CD4-positive, alpha-beta T cell treated with Interleukin-15 for 4 hours (primary cell): ENCODE measurements at regions not wholly inside any gene's neighbourhood (a gene's known extent, or its start where the extent isn't known, plus 50 kb on each side); places are given as distances from the start of the nearest gene placed in this dataset.

Experiments
- DNase-seq: peaks from one replicate; pipeline ENCODE4 v3.0.0-alpha.2; 2020; ENCODE audit warnings: low spot score

DNA sequence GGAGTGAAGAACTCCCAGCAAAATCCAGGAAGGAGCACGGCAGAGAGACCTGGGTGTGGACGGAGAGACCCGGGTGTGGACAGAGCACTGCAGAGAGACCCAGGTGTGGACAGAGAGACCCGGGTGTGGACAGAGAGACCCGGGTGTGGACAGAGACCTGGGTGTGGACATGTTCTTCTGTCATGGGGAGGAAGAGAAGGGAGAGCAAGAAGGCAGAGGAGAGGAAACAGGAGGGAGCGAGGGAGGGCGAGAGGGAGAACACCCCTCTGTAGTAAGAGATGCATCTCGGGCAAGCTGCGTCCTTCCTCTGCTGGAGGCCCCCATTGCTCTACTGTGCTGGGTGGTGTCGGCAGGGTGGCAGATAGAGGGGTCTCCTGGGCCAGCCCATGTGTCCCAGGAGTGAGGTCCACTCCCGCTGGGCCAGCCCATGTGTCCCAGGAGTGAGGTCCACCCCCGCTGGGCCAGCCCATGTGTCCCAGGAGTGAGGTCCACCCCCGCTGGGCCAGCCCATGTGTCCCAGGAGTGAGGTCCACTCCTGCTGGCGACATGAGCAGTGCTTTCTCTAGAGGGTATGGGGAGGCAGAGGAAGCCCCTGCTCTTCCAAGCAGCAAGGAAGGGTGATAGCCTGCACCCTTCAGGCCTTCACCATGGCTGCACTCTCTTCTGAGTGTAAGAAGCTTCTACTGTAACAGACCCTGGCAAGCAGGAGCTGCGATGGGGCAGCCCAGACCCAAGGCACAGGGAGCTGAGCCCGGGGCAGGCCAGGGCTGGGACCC, 934.2 kb downstream of the BRD1 start:
- DNase-seq, result no peak

GRCh38 chr22:48892578-48893287, 934.9 kb downstream of the BRD1 start:
- no peak for DNase-seq

GRCh38 chr22:48891688-48892577, 935.7 kb downstream of the BRD1 start:
- DNase-seq, result no peak

GRCh38 chr22:48890693-48891554, 936.7 kb downstream of the BRD1 start:
- DNase-seq, result no peak

DNA sequence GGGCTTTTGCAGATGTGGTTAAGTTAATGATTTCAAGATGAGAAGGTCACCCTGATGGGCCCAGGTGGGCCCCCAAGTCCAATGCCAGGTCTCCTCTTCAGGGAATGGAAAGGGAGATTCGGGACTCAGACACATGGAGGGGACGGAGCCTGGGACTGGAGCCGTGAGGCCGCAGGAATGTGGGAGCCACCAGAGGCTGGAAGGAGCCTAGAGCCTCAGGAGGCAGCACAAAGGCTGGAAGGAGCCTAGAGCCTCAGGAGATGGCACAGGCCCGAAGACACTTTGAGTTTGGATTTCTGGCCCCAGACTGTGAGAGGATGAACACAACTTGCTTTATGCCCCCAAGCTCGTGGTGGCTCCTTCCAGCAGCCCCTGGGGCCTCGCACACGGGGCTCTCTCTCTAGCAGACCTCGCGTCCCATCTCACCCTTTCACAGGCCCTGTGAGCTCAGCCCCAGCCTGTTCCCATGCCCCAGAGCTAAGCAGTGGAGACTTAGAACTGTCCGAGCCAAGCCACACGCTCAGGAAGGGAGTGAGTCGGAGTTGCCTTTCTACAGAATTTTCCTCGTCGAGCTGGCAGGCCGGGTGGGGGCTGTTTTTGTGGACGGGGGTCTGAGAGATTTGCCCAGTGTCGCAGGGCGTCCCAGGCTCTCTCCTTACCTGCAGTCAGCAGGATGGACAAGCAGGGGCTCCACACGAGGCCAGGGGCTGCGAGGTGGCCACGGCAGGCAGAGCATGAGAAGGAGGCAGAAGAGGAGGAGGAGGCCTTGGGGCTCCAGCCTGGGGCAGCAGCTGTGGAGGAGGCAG, 937.6 kb downstream of the BRD1 start:
- no peak for DNase-seq

- no peak for DNase-seq
Observed at GRCh38 chr22:48889209-48889830, 938.4 kb downstream of the BRD1 start.

DNA sequence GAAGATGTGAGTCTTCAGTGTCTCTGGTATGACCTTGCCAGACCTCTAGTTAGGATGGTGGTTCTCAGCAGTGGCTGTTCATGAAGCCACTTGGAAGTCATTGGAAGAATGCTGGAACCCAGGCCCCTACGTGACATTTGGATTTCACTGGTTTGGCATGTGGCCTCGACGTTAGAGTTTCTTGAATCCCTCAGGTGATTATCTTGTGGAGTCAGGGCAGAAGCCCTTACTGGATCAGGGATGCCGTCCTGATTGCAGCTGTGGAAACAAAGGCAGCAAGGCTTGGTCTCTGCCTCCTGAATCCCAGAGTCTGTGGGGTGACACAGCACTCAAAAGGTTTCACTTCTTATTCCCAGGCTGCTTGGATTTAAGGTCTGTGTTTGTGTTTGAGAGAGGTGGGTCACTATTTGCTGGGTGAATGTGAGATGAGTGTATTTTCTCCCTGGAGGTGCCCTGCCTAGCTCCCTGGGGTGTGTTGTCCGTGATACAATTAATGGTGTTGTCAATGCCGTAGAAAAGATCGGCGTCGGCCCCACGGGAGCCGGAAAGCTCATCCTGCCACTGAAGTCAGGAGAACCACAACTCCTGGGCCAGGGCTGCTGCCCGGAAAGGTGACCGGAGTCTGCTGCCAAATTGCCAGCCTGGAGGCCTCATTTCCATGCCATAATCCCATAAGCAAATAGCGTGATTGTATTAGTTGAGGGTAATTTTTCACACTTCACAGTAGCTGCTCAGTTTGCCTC, 939.0 kb downstream of the BRD1 start:
- DNase-seq, result no peak

DNA sequence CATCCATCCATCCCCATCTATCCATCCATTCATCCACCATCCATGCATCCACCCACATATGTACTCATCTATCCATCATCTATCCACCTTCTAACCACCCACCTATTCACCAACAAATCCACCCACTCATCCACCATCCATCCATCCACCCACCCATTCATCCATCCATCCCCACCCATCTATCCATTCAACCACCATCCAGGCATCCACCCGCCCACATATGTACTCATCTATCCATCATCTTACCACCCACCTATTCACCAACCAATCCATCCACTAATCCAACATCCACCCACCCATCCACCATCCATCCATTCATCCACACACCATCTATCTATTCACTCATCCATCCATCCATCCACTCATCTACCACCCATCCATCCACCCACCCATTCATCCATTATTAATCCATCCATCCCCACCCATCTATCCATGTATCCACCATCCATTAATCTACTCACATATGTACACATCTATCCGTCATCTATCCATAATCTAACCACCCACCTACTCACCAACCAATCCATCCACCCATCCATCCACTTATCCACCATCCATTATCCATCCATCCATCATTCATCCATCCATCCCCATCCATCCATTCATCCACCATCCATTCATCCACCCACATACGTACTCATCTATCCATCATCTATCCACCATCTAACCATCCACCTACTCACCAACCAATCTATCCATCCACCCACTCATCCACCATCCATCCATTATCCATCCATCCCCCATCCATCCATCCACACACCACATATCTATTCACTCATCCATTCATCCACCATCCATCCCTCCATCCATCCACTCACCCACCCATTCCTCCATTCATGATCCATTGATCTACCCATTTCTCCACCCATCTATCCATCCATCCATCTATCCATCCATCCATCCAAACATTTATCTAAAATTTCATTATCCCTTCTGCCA, 940.0 kb downstream of the BRD1 start:
- no peak for DNase-seq

GRCh38 chr22:48886604-48887393, 940.9 kb downstream of the BRD1 start:
- no peak for DNase-seq

DNA sequence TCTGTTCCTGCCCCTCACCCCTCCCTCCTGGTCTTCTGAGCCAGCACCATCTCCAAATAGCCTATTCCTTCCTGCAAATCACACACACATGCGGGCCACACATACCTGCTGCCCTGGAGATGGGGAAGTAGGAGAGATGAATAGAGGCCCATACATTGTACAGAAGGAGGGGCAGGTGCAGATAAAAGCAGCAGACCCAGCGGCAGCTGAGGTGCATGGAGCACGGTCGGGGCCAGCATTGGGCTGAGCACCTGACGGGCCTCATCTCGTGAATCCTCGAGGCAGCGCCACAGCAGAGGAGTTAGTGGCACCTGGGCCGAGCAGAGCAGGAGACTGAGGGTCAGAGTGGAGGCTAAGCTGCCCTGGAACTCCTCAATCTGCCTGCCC, 941.8 kb downstream of the BRD1 start:
- DNase-seq, result no peak

DNA sequence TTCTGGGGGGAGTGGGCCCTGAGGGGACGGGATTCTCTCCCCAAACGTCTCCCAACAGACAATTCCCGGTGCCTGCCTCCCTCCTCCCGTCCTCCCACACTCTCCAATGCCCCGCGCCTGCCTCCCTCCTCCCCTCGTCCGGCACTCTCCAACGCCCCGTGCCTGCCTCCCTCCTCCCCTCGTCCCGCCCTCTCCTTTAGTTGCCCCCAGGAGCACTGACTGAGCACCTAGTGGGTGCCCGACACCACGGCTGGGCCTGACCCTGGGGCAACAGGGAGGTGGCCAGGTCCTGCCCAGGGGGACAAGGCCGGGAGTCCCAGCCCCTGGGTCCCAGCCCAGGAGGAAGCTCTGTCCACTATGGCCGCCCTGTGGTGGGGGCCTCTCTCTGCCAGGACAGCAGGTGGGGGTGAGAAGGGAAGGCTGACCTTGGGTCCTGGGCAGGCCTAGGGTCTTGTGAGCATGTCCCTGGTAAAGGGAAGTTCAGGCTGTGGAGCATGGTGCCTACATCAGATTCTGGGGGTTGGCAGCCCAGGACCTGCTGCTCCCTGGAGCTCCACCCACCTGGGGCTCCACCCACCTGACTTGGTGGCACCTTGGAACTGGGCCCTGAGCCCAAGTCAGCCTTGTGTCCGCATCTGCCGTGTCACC, 942.3 kb downstream of the BRD1 start:
- DNase-seq, result no peak

DNA sequence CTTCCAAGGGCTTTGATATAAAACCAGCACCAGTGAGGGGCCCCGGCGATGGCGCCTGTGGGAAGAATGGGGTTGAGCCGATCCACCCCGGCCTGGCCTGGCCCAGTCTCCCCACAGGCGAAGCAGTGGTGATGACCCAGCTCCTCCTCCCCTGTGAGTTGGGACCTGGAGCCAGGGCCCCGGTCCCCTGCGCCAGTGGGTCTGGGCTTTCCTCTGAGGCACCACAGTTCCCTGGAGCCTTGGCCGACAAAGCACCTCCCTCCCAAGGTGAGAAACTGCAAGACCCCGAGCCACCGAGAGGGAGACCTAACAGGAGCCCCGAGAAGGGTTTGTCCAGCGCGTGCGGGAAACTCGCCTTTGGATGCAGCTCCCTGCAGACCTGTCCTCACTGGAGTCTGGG, 942.9 kb downstream of the BRD1 start:
- no peak for DNase-seq

GRCh38 chr22:48884324-48884723, 943.3 kb downstream of the BRD1 start:
- no peak for DNase-seq

DNA sequence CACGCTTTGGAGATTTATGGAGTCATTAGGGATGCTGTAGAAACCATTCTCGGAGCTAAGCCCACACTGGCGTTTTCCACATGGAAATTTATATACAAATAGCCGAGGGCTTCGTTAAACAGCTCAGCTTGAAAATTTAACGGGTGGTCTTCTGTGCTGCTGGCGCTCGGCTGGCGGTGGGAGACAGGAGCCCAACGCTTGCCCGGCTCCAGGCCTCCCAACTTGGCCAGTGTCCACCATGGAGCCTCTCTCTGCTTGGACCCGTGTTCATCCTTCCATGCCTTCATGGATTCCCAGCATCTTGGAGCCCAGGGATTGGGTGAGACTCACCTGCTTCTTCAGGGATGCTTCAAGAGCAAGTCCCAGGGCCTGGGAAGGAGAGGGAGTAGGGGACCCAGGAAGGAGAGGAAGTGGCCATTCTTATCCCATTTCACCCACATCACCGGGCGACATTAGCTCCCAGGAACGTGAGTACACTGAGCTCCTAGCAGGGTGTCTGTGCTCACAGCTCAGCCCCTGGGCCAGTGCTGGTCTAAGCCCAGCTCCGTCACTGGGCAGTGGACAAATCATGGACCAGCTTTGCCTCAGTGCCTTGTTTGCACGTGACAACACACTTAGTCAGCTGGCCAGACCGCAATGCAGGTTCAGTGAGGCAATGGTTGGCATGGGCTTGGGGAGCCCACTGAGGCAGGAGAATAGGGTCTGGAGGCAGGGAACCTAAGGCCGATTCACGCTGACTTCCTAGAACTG, 944.3 kb downstream of the BRD1 start:
- DNase-seq, result no peak

GRCh38 chr22:48882636-48883200, 945.0 kb downstream of the BRD1 start:
- no peak for DNase-seq

DNA sequence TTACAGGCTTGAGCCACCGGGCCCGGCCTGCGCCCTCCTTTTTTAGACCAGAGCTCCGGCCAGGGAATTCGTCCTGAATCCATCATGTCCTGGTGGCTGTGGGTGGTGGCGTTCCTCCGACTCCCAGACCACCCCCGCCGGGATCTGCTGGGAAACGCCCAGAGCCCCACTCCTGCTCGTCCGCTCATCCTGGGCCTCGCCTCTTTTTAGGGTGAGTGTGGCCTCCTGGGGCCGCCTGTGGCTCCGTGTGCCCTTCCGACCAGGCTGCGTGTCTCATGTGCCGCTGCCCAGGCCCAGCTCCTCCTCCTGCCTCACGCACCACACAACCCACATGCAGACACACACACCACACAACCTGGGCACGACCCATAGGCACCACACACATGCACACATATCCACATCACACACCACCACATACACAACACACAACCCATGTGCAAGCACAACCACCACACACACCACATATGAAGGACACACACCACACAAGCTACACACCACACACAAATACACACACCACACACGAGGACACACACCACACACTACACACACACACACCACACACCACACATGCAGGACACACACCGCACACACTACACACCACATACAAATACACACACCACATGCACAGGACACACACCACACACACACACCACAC, 946.2 kb downstream of the BRD1 start:
- DNase-seq, result no peak
